Testis (tissue), 2 donors: ENCODE measurements at regions not wholly inside any gene's neighbourhood (a gene's known extent, or its start where the extent isn't known, plus 50 kb on each side); places are given as distances from the start of the nearest gene placed in this dataset.

Experiments
- DNase-seq: peaks from one replicate; pipeline ENCODE4 v3.0.0-alpha.2; 2019
- H3K27ac ChIP-seq, 2 donors: fragments of 200-600 bp; sonication (generic); one replicate each; pipeline ENCODE4 v1.5.1; 2019
- H3K27me3 ChIP-seq: fragments of 200-600 bp; sonication (generic); one replicate; pipeline ENCODE4 v1.5.1; 2019
- H3K36me3 ChIP-seq: fragments of 200-600 bp; sonication (generic); one replicate; pipeline ENCODE4 v1.5.1; 2017; ENCODE audit warnings: low read depth; ENCODE audit errors: missing control alignments
- H3K4me1 ChIP-seq: fragments of 200-600 bp; sonication (generic); one replicate; pipeline ENCODE4 v1.5.1; 2019
- H3K4me3 ChIP-seq, 2 donors: fragments of 200-600 bp; sonication (generic); one replicate each; pipeline ENCODE4 v1.5.1; 2017 to 2019
- H3K9me3 ChIP-seq: fragments of 200-600 bp; sonication (generic); one replicate; pipeline ENCODE4 v1.5.1; 2017
- CTCF ChIP-seq, 3 experiments: fragments of 450-650 bp in 2 of 3; fragments of 200-600 bp in 1 of 3; sonication (generic) in 1 of 3; IDR thresholded peaks; one replicate each; pipeline ENCODE4 v1.5.1; 2016 to 2019; ENCODE audit warnings: antibody characterized with exemption in 3 of 3, mild to moderate bottlenecking in 2 of 3, moderate library complexity in 1 of 3
- POLR2A ChIP-seq: fragments of 450-650 bp; IDR thresholded peaks from one replicate; pipeline ENCODE4 v1.6.1; 2017; ENCODE audit warnings: antibody characterized with exemption, mild to moderate bottlenecking, moderate library complexity
- WGBS, 2 donors: methylation state at CpG; one replicate each; pipeline ENCODE4 v1.1.5; 2018; 5-methylcytosine and 5-hydroxymethylcytosine counted together
- intact Hi-C: fragments of 100-400 bp; cut with DNase I; formaldehyde crosslinking; loops from one replicate; pipeline ENCODE4 v1.15.1; 2023; ENCODE audit warnings: low total_unique reads

GRCh38 chr12:89775063-89775985 lies 66.7 kb upstream of the ATP2B1 start:
- H3K27me3 ChIP-seq = no peaks in the 10 kb centered on the region
- H3K36me3 ChIP-seq = no peaks in the 10 kb centered on the region
- no peaks in the 10 kb centered on the region for H3K9me3 ChIP-seq
- H3K4me1 ChIP-seq = no peaks in the 10 kb centered on the region
- 69 to 74% methylated on average over 6 of the region's 6 CpGs for WGBS, 2 donors
- no peak overlapping the region for H3K4me3 ChIP-seq
- H3K27ac ChIP-seq = no peak overlapping the region
- TF ChIP-seq CTCF (IDR thresholded peaks at IDR 0.05) = no peak
- no peak for TF ChIP-seq POLR2A
- DNase-seq = no peak
- intact Hi-C loops = no loop called here

DNA sequence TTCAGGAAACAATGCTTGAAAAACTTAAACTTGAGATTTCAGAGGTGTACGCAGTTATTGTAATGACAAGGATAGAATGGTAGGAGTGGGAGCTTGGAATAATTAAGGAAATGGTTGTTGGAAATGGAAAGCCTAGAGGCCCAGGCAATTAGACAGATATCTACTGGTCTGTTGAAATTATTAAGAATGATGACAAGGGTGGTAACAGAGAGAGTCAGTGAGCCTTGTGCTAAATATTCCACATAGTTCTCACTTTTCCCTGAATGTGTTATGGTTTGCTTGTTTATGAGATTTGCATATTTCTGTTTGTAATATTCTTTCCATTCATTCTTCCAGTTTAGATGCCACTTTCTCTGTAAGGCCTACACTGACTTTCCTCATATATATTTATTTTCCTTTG lies 66.0 kb upstream of the ATP2B1 start:
- TF ChIP-seq CTCF (IDR thresholded peaks at IDR 0.05) = no peak
- TF ChIP-seq POLR2A = no peak
- Histone ChIP-seq H3K4me1 (no peaks in the 10 kb centered on the region), H3K4me3 (no peak overlapping the region), H3K27ac (no peak overlapping the region), H3K36me3 (no peaks in the 10 kb centered on the region), H3K9me3 (no peaks in the 10 kb centered on the region), H3K27me3 (no peaks in the 10 kb centered on the region)
- WGBS, 2 donors = 86 to 95% methylated on average over 1 of the region's 1 CpG
- DNase-seq = no peak
- intact Hi-C loops = no loop called here

DNA sequence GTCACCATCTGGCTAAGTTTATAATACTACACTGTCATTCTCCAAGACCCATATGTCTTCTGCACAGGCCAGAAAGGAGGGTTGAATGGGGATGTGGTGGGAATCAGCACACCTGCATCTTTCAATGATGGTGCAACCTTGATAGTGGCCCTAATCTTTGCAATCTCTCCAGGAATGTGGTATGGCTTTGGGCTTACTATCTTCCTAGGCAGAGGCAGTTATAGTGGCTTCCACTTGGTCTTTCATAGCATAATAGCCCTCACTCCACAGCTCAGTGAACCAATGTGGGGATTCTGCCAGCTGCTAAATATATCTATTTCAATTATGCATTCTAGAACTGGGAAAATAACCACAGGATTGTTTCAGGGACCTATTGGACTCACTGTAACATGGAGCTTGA lies 61.8 kb upstream of the ATP2B1 start:
- Histone ChIP-seq H3K9me3 (no peaks in the 10 kb centered on the region), H3K36me3 (no peaks in the 10 kb centered on the region), H3K27me3 (no peaks in the 10 kb centered on the region), H3K27ac (no peak overlapping the region), H3K4me1 (no peaks in the 10 kb centered on the region), H3K4me3 (no peak overlapping the region)
- intact Hi-C loops = no loop called here
- no peak for DNase-seq
- TF ChIP-seq CTCF (IDR thresholded peaks at IDR 0.05) = no peak

GRCh38 chr12:89769483-89769818 lies 60.8 kb upstream of the ATP2B1 start:
- Histone ChIP-seq H3K36me3 (no peaks in the 10 kb centered on the region), H3K4me1 (no peaks in the 10 kb centered on the region), H3K27me3 (no peaks in the 10 kb centered on the region), H3K9me3 (no peaks in the 10 kb centered on the region), H3K27ac (no peak overlapping the region), H3K4me3 (no peak overlapping the region)
- DNase-seq = no peak
- intact Hi-C loops = no loop called here
- TF ChIP-seq POLR2A (no peak), CTCF (IDR thresholded peaks at IDR 0.05) (no peak)
- WGBS, 2 donors = 82 to 92% methylated on average over 1 of the region's 1 CpG
